ENCODE measurements at regions not wholly inside any gene's neighbourhood (a gene's known extent, or its start where the extent isn't known, plus 50 kb on each side); places are given as distances from the start of the nearest gene placed in this dataset.

DNA sequence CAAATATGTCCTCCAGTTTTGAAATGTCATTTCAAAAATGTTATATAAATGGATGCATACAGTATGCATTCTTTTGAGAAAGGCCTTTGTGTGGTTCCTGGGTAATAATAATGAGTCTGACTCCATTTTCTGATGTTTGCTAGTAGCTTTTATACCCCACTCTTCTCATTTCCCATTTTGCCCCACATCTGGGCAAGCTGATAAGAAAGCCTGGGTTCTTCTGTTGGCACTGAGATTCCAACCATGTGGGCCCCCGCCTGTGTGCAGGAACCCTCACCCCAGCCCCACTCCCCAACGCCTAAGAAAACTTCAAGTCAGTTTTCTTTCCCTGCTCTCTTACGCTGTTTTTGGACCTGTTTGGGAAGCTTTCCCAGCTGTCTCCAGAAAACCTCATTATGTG is 89.4 kb downstream of the SNX18 start:
- H3K9me3 Mint-ChIP-seq, result peaks cover 0 to 11% (median 5%) of the 10 kb centered on the region in 8 donors
- CTCF ChIA-PET (ENCODE audit: partially characterized antibody), result no interaction called here
- intact Hi-C loops (cut with micrococcal nuclease), result no loop called here
- no peaks in the 10 kb centered on the region for H3K36me3 ChIP-seq (ENCODE audit: insufficient read depth, low read length)
- H3K27me3 ChIP-seq (ENCODE audit: insufficient read depth, low read length), result no peaks in the 10 kb centered on the region
- no peaks in the 10 kb centered on the region for H3K9me3 ChIP-seq (ENCODE audit: control insufficient read depth in 1 of 2, low read length in 2 of 2)
- POLR2A ChIA-PET (ENCODE audit: partially characterized antibody), result no interaction called here
- no peak overlapping the region for H3K4me3 ChIP-seq (ENCODE audit: low read length in 2 of 2)
- H3K27me3 Mint-ChIP-seq, result no peaks in the 10 kb centered on the region
- H3K27ac ChIP-seq (ENCODE audit: low read depth, low read length), result no peak overlapping the region
- H3K4me1 Mint-ChIP-seq, result peaks cover 21 to 25% (median 24%) of the 10 kb centered on the region in 4 donors
- H3K4me1 ChIP-seq (ENCODE audit: insufficient read depth, low read length), result peaks cover 22% of the 10 kb centered on the region
- H3K4me3 Mint-ChIP-seq, result no peak overlapping the region
- no peak overlapping the region for H3K27ac Mint-ChIP-seq
- no peaks in the 10 kb centered on the region for H3K36me3 Mint-ChIP-seq
- DNase-seq, result no peak

DNA sequence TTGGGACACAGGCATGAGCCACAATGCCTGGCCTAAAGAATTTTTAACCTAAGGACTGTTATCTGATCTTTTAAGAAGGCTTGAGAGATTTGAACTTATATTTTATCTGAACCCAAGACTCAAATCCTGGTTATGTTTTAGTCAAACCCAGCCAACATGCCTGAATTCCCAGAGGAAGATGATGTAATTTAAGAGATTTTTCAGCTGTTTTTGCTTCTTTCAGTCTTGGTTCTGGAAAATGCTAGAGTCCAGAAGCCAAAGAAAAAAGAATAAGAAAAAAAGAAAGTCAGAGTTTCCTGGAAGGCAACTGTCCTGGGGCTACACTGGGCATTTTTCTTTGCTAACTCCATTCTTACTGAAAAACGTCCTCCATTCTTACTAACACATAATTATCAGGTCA is 85.8 kb downstream of the SNX18 start:
- no peaks in the 10 kb centered on the region for H3K36me3 ChIP-seq (ENCODE audit: insufficient read depth, low read length)
- CTCF ChIA-PET (ENCODE audit: partially characterized antibody), result no interaction called here
- no peak overlapping the region for H3K27ac ChIP-seq (ENCODE audit: low read depth, low read length)
- H3K4me3 ChIP-seq (ENCODE audit: low read length in 2 of 2), result no peak overlapping the region
- peaks cover 0 to 1% of the 10 kb centered on the region in 2 donors for H3K27me3 Mint-ChIP-seq
- no peaks in the 10 kb centered on the region for H3K4me1 Mint-ChIP-seq
- H3K36me3 Mint-ChIP-seq, result no peaks in the 10 kb centered on the region
- DNase-seq, result no peak
- H3K4me1 ChIP-seq (ENCODE audit: insufficient read depth, low read length), result no peaks in the 10 kb centered on the region
- H3K27ac Mint-ChIP-seq, result no peak overlapping the region
- peaks cover 0 to 13% (median 6%) of the 10 kb centered on the region in 8 donors for H3K9me3 Mint-ChIP-seq
- no peaks in the 10 kb centered on the region for H3K9me3 ChIP-seq (ENCODE audit: control insufficient read depth in 1 of 2, low read length in 2 of 2)
- no peaks in the 10 kb centered on the region for H3K27me3 ChIP-seq (ENCODE audit: insufficient read depth, low read length)
- H3K4me3 Mint-ChIP-seq, result no peak overlapping the region
- intact Hi-C loops (cut with micrococcal nuclease), result no loop called here
- POLR2A ChIA-PET (ENCODE audit: partially characterized antibody), result no interaction called here

GRCh38 chr5:54602475-54602874 is 84.9 kb downstream of the SNX18 start:
- no peak overlapping the region for H3K27ac Mint-ChIP-seq
- Histone ChIP-seq H3K4me3 (ENCODE audit: low read length in 2 of 2) (no peak overlapping the region), H3K27me3 (ENCODE audit: insufficient read depth, low read length) (no peaks in the 10 kb centered on the region), H3K4me1 (ENCODE audit: insufficient read depth, low read length) (no peaks in the 10 kb centered on the region), H3K36me3 (ENCODE audit: insufficient read depth, low read length) (no peaks in the 10 kb centered on the region), H3K27ac (ENCODE audit: low read depth, low read length) (no peak overlapping the region), H3K9me3 (ENCODE audit: control insufficient read depth in 1 of 2, low read length in 2 of 2) (no peaks in the 10 kb centered on the region)
- peaks cover 0 to 3% of the 10 kb centered on the region in 2 donors for H3K27me3 Mint-ChIP-seq
- no peaks in the 10 kb centered on the region for H3K4me1 Mint-ChIP-seq
- H3K9me3 Mint-ChIP-seq, result peaks cover 2 to 22% (median 12%) of the 10 kb centered on the region in 8 donors
- intact Hi-C loops (cut with micrococcal nuclease), result no loop called here
- peaks cover 2 to 5% of the 10 kb centered on the region in 2 donors for H3K36me3 Mint-ChIP-seq
- DNase-seq, result no peak
- POLR2A ChIA-PET (ENCODE audit: partially characterized antibody), result no interaction called here
- no peak overlapping the region for H3K4me3 Mint-ChIP-seq
- CTCF ChIA-PET (ENCODE audit: partially characterized antibody), result no interaction called here

GRCh38 chr5:54601411-54602230 is 84.1 kb downstream of the SNX18 start:
- H3K27me3 Mint-ChIP-seq, result peaks cover 0 to 3% of the 10 kb centered on the region in 2 donors
- no peaks in the 10 kb centered on the region for H3K4me1 Mint-ChIP-seq
- no peak for DNase-seq
- no peaks in the 10 kb centered on the region for H3K27me3 ChIP-seq (ENCODE audit: insufficient read depth, low read length)
- no peak overlapping the region for H3K4me3 Mint-ChIP-seq
- H3K36me3 Mint-ChIP-seq, result peaks cover 6 to 14% of the 10 kb centered on the region in 2 donors
- ChIA-PET CTCF (ENCODE audit: partially characterized antibody) (no interaction called here), POLR2A (ENCODE audit: partially characterized antibody) (no interaction called here)
- H3K4me1 ChIP-seq (ENCODE audit: insufficient read depth, low read length), result no peaks in the 10 kb centered on the region
- H3K27ac ChIP-seq (ENCODE audit: low read depth, low read length), result no peak overlapping the region
- H3K9me3 ChIP-seq (ENCODE audit: control insufficient read depth in 1 of 2, low read length in 2 of 2), result no peaks in the 10 kb centered on the region
- intact Hi-C loops (cut with micrococcal nuclease), result no loop called here
- peaks cover 6 to 29% (median 20%) of the 10 kb centered on the region in 8 donors for H3K9me3 Mint-ChIP-seq
- H3K4me3 ChIP-seq (ENCODE audit: low read length in 2 of 2), result no peak overlapping the region
- H3K36me3 ChIP-seq (ENCODE audit: insufficient read depth, low read length), result no peaks in the 10 kb centered on the region
- H3K27ac Mint-ChIP-seq, result no peak overlapping the region
